ENCODE measurements at regions not wholly inside any gene's neighbourhood (a gene's known extent, or its start where the extent isn't known, plus 50 kb on each side); places are given as distances from the start of the nearest gene placed in this dataset.
"Not testable (repeated sequence)": the region's sequence is repeated elsewhere in the genome, so short reads cannot be mapped to it uniquely, and the experiment has no call there.

DNA sequence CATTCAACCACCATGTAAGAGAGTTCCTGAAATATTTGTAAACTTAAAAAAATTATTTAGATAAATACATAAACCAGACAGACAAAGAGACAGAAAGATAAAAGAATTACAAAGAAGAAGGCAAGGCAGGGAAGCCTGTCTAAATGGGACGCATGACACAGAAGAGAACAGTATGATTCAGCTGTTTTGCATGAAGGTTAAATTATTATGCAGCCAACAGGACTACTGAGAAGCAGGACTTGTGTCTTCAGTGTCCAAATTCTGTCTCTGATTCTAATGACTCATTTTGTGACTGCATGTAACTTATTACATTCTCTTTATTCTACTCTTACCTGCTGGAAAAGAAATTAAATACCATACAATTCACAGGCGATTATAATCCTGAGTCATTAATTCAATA is 340.4 kb upstream of the KCNMB2 start:
- DNase-seq (ENCODE audit: low read depth, low spot score): no peak

DNA sequence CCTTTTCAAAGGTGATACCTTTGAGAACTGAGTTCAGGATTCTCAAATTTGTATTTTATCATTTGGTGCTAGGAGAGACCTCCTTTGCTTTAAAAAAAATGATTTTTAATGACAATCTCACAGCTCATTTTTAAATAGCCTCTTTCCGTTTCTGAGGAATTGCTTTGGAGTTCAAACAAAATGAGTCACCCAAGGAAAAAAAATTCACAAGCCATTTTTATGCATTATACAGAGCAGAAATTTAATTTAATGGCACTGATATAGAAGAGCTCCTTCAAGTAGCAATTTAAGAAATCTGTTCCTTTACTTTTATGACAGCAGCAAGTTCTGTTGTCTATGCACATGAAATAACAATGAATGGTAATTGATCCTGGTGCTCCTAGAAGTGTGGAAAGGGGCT is 337.9 kb upstream of the KCNMB2 start:
- DNase-seq (ENCODE audit: low read depth, low spot score): no peak

- DNase-seq (ENCODE audit: low read depth, low spot score): no peak
Measured at GRCh38 chr3:178200316-178200715, 335.9 kb upstream of the KCNMB2 start.

DNA sequence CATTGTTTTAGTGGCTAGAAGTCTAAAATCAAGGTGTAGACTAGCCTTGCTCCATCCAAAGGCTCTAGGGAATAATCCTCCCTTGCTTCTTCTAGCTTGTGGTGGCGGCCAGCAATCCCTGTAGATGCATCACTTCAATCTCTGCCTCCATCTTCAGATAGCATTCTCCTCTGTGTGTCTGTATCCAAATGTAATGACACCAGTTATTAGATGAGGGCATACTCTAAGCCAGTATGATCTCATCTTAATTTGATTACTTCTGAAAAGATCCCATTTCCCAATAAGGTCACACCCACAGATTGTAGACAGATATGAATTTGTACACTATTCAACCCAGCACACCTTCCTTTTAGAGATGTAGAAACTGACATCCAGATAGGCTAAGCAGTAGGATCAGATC is 334.5 kb upstream of the KCNMB2 start:
- no peak for DNase-seq (ENCODE audit: low read depth, low spot score)

- DNase-seq (ENCODE audit: low read depth, low spot score): no peak
Measured at GRCh38 chr3:178202194-178202593, 334.0 kb upstream of the KCNMB2 start.

GRCh38 chr3:178203165-178203564 is 333.1 kb upstream of the KCNMB2 start:
- no peak for DNase-seq (ENCODE audit: low read depth, low spot score)

DNA sequence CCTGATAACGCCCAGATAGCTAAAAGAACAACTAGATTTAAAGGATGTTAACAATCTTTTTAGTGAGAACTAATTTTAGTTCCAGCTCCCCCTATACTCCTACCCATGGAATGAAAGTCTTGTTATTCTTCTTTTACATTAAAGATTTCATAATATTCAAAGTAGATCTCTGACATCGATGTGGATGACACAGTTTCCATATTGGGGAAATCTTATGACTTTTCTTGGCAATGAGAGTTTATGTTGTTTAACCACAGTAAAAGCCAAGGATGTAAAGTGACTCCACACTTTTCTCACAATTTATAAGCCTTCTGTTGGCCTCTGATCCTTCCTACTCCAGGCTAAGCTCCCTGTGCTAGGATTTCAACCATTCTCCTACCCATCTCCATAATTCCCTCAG is 332.6 kb upstream of the KCNMB2 start:
- DNase-seq (ENCODE audit: low read depth, low spot score): no peak

GRCh38 chr3:178205740-178206139 is 330.5 kb upstream of the KCNMB2 start:
- DNase-seq (ENCODE audit: low read depth, low spot score): no peak

DNA sequence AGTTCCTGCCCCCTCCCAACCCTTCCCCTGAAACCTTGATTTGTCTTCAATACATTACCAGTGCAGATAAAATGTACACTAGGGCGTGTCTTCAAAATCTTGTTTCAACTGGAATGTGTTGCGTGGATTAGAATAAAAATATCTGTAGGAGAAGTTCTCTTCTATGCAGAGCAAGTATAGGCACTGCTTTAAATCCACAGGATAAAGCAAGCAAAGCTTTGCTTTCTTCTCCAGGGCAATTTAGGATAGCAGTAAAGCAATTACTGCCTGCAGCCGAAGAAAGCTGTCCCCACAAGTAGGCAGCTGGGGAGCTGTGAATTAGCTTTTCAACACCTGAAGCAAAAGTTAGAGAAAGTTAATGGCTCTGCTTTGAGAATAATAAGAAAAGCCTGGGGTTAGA is 329.7 kb upstream of the KCNMB2 start:
- no peak for DNase-seq (ENCODE audit: low read depth, low spot score)

- DNase-seq (ENCODE audit: low read depth, low spot score): not testable (repeated sequence)
Measured at GRCh38 chr3:178207161-178207560, 329.1 kb upstream of the KCNMB2 start.

GRCh38 chr3:178207627-178208026 is 328.6 kb upstream of the KCNMB2 start:
- not testable (repeated sequence) for DNase-seq (ENCODE audit: low read depth, low spot score)

GRCh38 chr3:178209116-178209515 is 327.1 kb upstream of the KCNMB2 start:
- DNase-seq (ENCODE audit: low read depth, low spot score): not testable (repeated sequence)

- not testable (repeated sequence) for DNase-seq (ENCODE audit: low read depth, low spot score)
Measured at GRCh38 chr3:178209618-178210017, 326.6 kb upstream of the KCNMB2 start.

- DNase-seq (ENCODE audit: low read depth, low spot score): not testable (repeated sequence)
Measured at GRCh38 chr3:178211086-178211485, 325.1 kb upstream of the KCNMB2 start.

DNA sequence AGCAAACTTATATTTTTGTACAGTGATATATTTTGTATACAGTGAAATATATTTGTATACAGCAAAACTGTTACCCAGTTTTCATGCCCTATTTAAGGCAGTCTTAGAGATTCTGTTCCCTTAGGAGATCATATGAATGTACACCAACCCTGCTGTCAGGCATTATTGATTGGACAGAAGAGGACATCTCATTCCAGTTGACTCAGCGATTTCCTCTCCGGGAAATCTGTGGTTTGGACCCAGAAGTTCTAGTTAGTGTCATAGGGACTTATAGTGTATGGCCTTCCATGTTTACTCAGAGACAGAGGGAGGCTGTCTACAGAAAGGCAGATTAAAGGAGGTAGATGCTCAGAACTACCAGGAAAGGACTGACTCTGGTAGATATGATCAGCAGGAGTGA is 318.8 kb upstream of the KCNMB2 start:
- no peak for DNase-seq (ENCODE audit: low read depth, low spot score)

- no peak for DNase-seq (ENCODE audit: low read depth, low spot score)
Measured at GRCh38 chr3:178218231-178218630, 318.0 kb upstream of the KCNMB2 start.

DNA sequence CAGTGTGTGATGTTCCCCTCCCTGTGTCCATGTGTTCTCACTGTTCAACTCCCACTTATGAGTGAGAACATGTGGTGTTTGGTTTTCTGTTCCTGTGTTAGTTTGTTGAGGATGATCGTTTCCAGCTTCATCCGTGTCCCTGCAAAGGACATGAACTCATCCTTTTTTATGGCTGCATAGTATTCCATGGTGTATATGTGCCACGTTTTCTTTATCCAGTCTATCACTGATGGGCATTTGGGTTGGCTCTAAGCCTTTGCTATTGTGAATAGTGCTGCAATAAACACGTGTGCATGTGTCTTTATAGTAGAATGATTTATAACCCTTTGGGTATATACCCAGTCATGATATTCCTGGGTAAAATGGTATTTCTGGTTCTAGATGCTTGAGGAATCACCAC is 316.6 kb upstream of the KCNMB2 start:
- DNase-seq (ENCODE audit: low read depth, low spot score): not testable (repeated sequence)

DNA sequence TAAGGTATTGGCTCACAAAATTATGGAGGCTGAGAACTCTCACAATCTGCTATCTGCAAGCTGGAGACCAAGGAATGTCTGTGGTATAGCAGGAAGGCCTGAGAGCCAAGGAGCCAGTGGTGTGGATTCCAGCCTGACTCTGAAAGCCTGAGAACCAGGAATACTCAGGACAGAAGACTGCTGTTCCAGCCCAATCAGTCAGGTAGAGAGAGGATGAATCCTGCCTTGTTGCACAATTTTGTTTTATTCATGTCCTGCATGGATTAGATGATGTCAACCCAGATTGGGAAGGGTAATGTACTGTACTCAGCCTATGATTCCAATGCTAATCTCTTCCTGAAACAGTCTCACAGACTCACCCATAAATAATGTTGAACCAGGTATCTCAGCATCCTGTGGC is 312.4 kb upstream of the KCNMB2 start:
- no peak for DNase-seq (ENCODE audit: low read depth, low spot score)

- no peak for DNase-seq (ENCODE audit: low read depth, low spot score)
Measured at GRCh38 chr3:178226094-178226493, 310.1 kb upstream of the KCNMB2 start.

DNA sequence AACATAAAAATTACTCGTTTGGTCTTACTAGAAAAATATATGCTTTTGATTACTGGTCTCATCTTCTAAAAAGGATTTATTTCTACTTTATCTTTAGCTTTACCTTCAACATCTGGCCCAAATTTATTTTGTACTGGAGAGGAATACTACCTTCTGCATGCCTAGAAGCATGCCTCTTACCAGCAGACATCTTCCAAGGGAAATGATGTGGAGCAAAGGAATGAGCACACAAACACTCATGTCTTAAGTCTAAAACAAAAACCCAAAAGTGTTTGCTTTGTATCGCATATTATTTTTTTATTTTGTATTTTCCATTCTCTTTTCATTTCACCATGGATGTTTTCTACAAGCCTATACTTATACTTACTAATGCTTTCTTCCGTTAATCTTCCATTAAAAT is 304.6 kb upstream of the KCNMB2 start:
- no peak for DNase-seq (ENCODE audit: low read depth, low spot score)

- DNase-seq (ENCODE audit: low read depth, low spot score): no peak
Measured at GRCh38 chr3:178233371-178234071, 302.7 kb upstream of the KCNMB2 start.

- DNase-seq (ENCODE audit: low read depth, low spot score): no peak
Measured at GRCh38 chr3:178236555-178237277, 299.5 kb upstream of the KCNMB2 start.

GRCh38 chr3:178238179-178238578 is 298.1 kb upstream of the KCNMB2 start:
- DNase-seq (ENCODE audit: low read depth, low spot score): no peak

All from activated CD4-positive, CD25-positive, alpha-beta regulatory T cell treated with anti-CD3 and anti-CD28 coated beads, Interleukin-2, amount 50 U/mL, for 16 hours (primary cell).